GM13977 (cell line): ENCODE measurements at regions not wholly inside any gene's neighbourhood (a gene's known extent, or its start where the extent isn't known, plus 50 kb on each side); places are given as distances from the start of the nearest gene placed in this dataset.

Experiments used
- DNase-seq: peaks from one replicate; pipeline ENCODE4 v3.0.0; 2012; ENCODE audit warnings: low spot score
- in situ Hi-C: fragments of 300-500 bp; cut with MboI; formaldehyde crosslinking; loops from one replicate; pipeline ENCODE4 v1.12.0; 2022; ENCODE audit warnings: low sequenced_read_pairs, low pct_unique_long_range_greater_than_20kb, mixed read lengths, inconsistent platforms; ENCODE audit not compliant: unreplicated experiment
- TF ChIP-seq, protein P1 (sequence below): IDR thresholded peaks from 2 replicates; pipeline ENCODE4 v1.5.1; 2012; ENCODE audit warnings: mild to moderate bottlenecking, control low read depth; ENCODE audit not compliant: insufficient read depth; ENCODE audit errors: extremely low read depth, missing control alignments

DNA sequence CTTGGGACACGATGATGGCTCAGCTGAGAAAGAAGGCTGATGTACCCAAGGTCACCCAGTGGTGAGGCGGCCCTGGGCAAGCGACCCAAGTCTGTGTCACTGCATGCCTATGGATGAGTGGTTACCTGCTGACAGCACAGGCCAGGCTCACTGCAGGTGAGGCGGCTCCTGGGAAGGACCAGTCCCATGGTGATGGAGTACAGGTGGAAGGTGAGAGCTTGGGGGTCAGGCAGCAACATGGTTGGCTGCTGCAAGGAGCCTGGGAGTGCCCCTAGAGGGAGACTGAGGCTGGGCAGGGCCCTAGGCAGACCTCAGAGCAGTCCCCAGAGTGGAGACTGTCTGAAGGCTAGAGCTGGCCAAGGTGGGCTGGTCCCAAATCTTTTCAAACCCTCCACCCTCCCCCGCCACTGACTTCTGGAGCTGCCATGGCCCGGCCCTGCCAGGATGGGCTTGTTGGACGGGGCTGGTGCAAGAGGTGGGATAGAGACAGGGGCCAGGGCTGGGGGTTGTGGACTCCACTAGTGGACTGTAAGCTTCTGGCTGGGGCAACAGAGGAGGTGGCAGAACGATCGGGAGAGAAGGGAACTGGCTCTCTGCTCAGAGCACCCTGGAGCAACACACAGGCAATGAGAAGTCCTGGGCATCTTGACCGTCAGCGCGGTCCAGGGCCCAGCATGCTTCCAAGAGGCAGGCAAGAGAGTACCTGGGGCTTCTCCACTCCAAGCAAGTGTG, 72.5 kb upstream of the SLC6A11 start:
- no peak for DNase-seq
- TF ChIP-seq, protein P1, sequence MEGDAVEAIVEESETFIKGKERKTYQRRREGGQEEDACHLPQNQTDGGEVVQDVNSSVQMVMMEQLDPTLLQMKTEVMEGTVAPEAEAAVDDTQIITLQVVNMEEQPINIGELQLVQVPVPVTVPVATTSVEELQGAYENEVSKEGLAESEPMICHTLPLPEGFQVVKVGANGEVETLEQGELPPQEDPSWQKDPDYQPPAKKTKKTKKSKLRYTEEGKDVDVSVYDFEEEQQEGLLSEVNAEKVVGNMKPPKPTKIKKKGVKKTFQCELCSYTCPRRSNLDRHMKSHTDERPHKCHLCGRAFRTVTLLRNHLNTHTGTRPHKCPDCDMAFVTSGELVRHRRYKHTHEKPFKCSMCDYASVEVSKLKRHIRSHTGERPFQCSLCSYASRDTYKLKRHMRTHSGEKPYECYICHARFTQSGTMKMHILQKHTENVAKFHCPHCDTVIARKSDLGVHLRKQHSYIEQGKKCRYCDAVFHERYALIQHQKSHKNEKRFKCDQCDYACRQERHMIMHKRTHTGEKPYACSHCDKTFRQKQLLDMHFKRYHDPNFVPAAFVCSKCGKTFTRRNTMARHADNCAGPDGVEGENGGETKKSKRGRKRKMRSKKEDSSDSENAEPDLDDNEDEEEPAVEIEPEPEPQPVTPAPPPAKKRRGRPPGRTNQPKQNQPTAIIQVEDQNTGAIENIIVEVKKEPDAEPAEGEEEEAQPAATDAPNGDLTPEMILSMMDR: no peak
- in situ Hi-C loops: loop anchor here (25.0 kb wide), 1 partner anchor 406 kb away; no protein-coding TSS in a partner anchor

DNA sequence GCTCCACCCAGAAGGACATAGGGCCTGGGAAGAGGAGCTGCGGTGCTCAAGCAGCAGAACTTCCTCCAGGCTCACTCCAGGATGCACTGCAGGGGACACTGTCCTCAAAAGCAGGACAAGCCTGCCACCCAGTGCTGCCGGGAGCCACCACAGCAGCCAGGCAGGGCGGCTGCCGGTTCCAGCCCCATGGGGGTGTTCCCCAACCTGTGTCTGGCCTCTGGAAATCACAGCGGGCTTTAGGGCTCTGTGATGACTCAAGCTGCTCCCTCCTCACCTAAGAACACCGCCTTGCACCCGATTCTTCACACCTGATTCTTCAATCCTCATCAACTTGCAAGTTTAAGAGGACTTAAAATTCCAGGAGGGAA, 71.9 kb upstream of the SLC6A11 start:
- TF ChIP-seq, protein P1: no peak
- no peak for DNase-seq
- in situ Hi-C loops: loop anchor here (25.0 kb wide), 1 partner anchor 407 kb away; no protein-coding TSS in a partner anchor

DNA sequence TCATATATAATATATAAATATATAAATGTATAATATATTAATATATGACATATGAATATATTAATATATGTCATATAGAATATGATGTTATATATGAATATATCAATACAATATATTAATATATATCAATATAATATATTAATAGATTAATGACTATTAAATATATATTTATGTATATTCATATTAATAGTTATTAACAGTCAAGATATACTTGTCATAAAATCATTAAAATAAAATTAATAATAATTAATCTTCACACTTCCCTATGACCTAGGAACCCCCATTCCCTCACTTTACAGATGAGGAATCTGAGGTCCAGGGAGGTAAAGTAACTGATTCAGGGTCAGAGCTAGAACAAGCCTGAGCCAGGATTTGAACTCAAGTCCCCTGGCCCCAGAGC, 70.6 kb upstream of the SLC6A11 start:
- in situ Hi-C loops: loop anchor here (25.0 kb wide), 1 partner anchor 408 kb away; no protein-coding TSS in a partner anchor
- no peak for DNase-seq
- TF ChIP-seq, protein P1: no peak

- in situ Hi-C loops: loop anchor here (25.0 kb wide), 1 partner anchor 409 kb away; no protein-coding TSS in a partner anchor
- TF ChIP-seq, protein P1: no peak
- DNase-seq: no peak
These were observed 70.0 kb upstream of the SLC6A11 start for GRCh38 chr3:10746001-10746400.

DNA sequence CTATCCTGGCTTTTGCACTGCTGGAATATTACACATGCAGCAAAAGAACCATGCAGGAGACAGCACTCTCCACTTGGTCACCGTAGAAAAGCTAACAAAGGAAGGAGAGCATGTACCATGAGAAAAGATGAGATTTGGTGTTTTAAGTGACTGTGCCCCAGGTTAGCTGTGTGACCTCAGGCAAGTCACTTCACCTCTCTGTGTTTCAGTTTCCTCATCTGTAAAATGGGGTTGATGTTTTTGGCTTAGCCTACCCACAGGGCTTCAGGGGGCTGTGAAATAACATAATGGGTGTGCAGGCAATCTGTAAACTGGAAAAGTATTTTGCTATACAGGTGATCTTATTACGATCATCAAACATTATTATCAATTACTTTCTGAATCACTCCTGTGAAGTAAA, 69.3 kb upstream of the SLC6A11 start:
- in situ Hi-C loops: loop anchor here (25.0 kb wide), 1 partner anchor 409 kb away; no protein-coding TSS in a partner anchor

DNA sequence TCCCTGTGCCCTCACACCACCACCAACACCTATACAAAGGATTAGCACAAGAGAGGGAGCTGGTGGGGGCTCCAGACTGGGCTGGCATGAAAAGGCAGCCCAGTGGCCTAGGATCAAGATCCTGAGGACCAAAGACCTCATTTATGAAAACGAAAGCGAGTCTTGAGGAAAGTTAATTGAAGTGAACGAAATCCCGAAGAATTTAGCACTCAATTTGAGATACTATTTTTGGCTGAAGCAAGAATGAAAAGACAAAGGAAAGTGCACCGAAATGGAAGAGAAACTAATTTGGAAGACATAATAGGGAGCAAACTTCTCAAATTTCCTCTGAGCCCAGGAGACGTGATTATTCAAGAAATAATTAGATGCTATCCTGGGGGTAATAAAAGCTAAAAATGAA, 68.7 kb upstream of the SLC6A11 start:
- in situ Hi-C loops: loop anchor here (25.0 kb wide), 1 partner anchor 410 kb away; no protein-coding TSS in a partner anchor
- DNase-seq: no peak
- TF ChIP-seq, protein P1: no peak

More for the DNA sequence above, 69.3 kb upstream of the SLC6A11 start:
- TF ChIP-seq, protein P1: no peak
- DNase-seq: no peak
